GM12892 (cell line): ENCODE measurements at regions not wholly inside any gene's neighbourhood (a gene's known extent, or its start where the extent isn't known, plus 50 kb on each side); places are given as distances from the start of the nearest gene placed in this dataset.

Source experiments
- DNase-seq: peaks from one replicate; pipeline ENCODE4 v3.0.0; 2011; ENCODE audit not compliant: insufficient read length
- FAIRE-seq: peaks from 2 replicates; lab custom pipeline; 2011; peaks lifted over from hg19 to GRCh38; lab: Jason Lieb, UNC
- POLR2A ChIP-seq: IDR thresholded peaks from 2 replicates; pipeline ENCODE4 v1.6.1; 2011; ENCODE audit warnings: low read depth, low read length, control low read depth
- POLR2AphosphoS5 ChIP-seq: IDR thresholded peaks from 2 replicates; pipeline ENCODE4 v1.6.1; 2011; ENCODE audit warnings: low read depth, low read length, control low read depth
- TAF1 ChIP-seq: IDR thresholded peaks from 2 replicates; pipeline ENCODE4 v1.6.1; 2011; ENCODE audit warnings: low read depth, mild to moderate bottlenecking, control low read depth, low read length, borderline replicate concordance

DNA sequence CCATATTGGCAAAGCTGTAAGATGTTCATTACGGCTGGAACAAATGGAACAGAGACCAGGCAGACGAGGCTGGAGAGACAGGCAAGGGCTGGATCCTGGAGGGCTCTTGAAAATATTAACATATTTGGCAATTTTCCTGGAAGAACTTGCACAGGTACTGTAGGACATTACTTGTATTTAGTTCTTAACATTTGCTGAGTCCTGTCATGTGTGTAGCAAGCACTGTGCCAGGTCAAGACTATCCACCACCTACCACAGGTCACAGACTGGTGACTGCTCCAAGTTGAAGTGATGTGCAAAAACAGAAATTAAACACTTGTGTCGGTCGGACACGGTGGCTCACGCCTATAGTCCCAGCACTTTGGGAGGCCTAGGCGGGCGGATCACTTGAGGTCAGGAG is 58.7 kb upstream of the TNRC6B start:
- TF ChIP-seq POLR2AphosphoS5 = no peak
- no peak for TF ChIP-seq POLR2A
- TF ChIP-seq TAF1 = no peak
- no peak for FAIRE-seq
- DNase-seq = no peak

DNA sequence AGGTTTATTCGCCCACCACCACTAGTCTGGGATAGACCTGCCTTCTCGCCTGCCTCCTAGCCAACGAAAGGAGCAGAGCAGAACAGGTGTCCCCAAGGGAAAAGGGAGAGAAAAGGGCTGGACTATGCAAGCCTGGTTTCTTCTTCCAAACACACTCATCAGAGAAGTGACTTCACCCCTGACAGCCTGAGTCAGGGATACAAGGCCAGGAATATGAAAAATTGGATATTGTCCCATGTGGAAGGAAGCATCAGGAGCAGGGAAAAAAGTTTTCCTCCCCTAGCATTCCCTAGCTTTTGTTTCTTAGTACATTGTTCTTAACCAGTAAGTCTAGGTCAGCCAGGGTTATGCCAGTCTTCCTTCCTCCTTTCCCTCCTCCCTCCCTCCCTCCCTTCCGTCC is 56.9 kb upstream of the TNRC6B start:
- TF ChIP-seq POLR2AphosphoS5 (no peak), POLR2A (no peak), TAF1 (no peak)
- DNase-seq (no peak), FAIRE-seq (no peak)

GRCh38 chr22:40121461-40121860 is 56.3 kb upstream of the TNRC6B start:
- TF ChIP-seq POLR2AphosphoS5 (no peak), TAF1 (no peak), POLR2A (no peak)
- peak; percentile 9 for FAIRE-seq
- DNase-seq = no peak

DNA sequence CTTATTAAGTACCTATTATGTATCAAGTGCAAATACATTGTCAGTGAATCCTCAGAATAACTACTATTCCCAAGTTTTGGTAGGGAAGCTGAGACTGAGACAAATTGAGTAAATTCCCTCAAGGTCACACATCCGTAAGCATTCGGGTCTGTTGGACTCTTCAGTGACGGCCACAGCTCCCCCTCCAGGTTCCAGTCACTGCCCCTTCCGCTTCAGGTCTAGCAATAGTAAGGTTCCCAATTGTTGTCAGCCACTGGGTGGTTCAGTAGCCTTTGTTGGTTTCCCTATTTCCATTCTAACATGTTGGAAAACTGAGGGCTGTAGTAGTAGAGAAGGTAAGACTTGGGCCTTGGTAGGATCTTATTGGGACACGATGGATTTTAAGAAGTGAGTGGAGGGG is 54.9 kb upstream of the TNRC6B start:
- no peak for DNase-seq
- TF ChIP-seq TAF1 = no peak
- no peak for TF ChIP-seq POLR2AphosphoS5
- no peak for TF ChIP-seq POLR2A
- no peak for FAIRE-seq

GRCh38 chr22:40123387-40123786 is 54.3 kb upstream of the TNRC6B start:
- DNase-seq = no peak
- no peak for TF ChIP-seq TAF1
- TF ChIP-seq POLR2A = no peak
- TF ChIP-seq POLR2AphosphoS5 = no peak
- no peak for FAIRE-seq
